ENCODE measurements at regions not wholly inside any gene's neighbourhood (a gene's known extent, or its start where the extent isn't known, plus 50 kb on each side); places are given as distances from the start of the nearest gene placed in this dataset.

- TF ChIP-seq EZH2 (IDR thresholded peaks at IDR 0.05; ENCODE audit: low read length) (no peak), CTCF (optimal IDR thresholded peaks at IDR 0.05 in 1 of 3, IDR thresholded peaks at IDR 0.05 in 1 of 3, conservative IDR thresholded peaks at IDR 0.05 in 1 of 3; ENCODE audit: extremely low read depth in 1 of 3, insufficient read depth in 2 of 3, low read length in 3 of 3) (no peak)
These were observed 343.1 kb upstream of the DAB2 start for GRCh38 chr5:39767916-39768315.
